HEK293T (cell line): ENCODE measurements at regions not wholly inside any gene's neighbourhood (a gene's known extent, or its start where the extent isn't known, plus 50 kb on each side); places are given as distances from the start of the nearest gene placed in this dataset.

Experiments
- ARNT ChIP-seq: fragments of 450-650 bp; IDR thresholded peaks from 2 replicates; pipeline ENCODE4 v1.6.1; 2017; ENCODE audit warnings: mild to moderate bottlenecking
- BHLHE40 ChIP-seq: fragments of 450-650 bp; IDR thresholded peaks from 2 replicates; pipeline ENCODE4 v1.6.1; 2016; ENCODE audit warnings: mild to moderate bottlenecking, moderate library complexity, borderline replicate concordance
- CTBP1 ChIP-seq: fragments of 450-650 bp; IDR thresholded peaks from 2 replicates; pipeline ENCODE4 v1.6.1; 2016; ENCODE audit warnings: borderline replicate concordance
- ELF4 ChIP-seq: fragments of 450-650 bp; IDR thresholded peaks from 2 replicates; pipeline ENCODE4 v1.6.1; 2017; ENCODE audit warnings: antibody characterized with exemption
- FOXA1 ChIP-seq: fragments of 450-650 bp; IDR thresholded peaks from 2 replicates; pipeline ENCODE4 v1.6.1; 2016; ENCODE audit warnings: mild to moderate bottlenecking
- FOXK2 ChIP-seq: fragments of 450-650 bp; IDR thresholded peaks from 2 replicates; pipeline ENCODE4 v1.6.1; 2016; ENCODE audit warnings: mild to moderate bottlenecking
- FOXM1 ChIP-seq: fragments of 450-650 bp; IDR thresholded peaks from 2 replicates; pipeline ENCODE4 v1.6.1; 2017; ENCODE audit warnings: mild to moderate bottlenecking, borderline replicate concordance
- HDGF ChIP-seq: fragments of 450-650 bp; IDR thresholded peaks from 2 replicates; pipeline ENCODE4 v1.6.1; 2017; ENCODE audit warnings: antibody characterized with exemption, borderline replicate concordance
- LEF1 ChIP-seq: fragments of 450-650 bp; IDR thresholded peaks from 2 replicates; pipeline ENCODE4 v1.6.1; 2017; ENCODE audit warnings: mild to moderate bottlenecking, borderline replicate concordance
- SP1 ChIP-seq: fragments of 450-650 bp; IDR thresholded peaks from 2 replicates; pipeline ENCODE4 v1.6.1; 2017
- SUZ12 ChIP-seq: fragments of 450-650 bp; IDR thresholded peaks from 2 replicates; pipeline ENCODE4 v1.6.1; 2016; ENCODE audit warnings: mild to moderate bottlenecking
- TARDBP ChIP-seq: fragments of 450-650 bp; IDR thresholded peaks from 2 replicates; pipeline ENCODE4 v1.6.1; 2016
- ZNF384 ChIP-seq: fragments of 450-650 bp; IDR thresholded peaks from 2 replicates; pipeline ENCODE4 v1.6.1; 2016
- TF ChIP-seq, protein P1 (sequence below): fragments of 450-650 bp; IDR thresholded peaks from 2 replicates; pipeline ENCODE4 v1.6.1; 2016

DNA sequence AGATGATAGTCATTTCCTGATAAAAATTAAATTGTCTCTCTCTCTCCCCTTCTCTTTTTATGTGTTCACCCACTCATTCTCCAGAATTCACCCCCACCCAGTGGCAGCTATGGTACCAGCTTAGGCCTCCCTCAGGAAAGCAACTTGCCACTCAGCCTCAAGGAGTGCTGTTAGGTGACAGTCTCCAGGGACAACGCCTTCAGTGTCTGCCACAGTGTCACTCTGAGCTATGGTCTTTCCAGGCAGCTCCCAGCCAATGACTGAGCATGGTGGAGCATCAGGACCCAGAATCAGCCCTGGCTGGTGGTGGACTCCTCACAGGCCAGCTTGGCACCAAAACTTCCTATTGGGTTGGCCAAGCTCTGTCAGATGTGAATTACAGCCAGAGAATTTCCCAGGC, 140.9 kb upstream of the PIK3R1 start:
- TF ChIP-seq SUZ12 = no peak
- TF ChIP-seq ELF4 = no peak
- no peak for TF ChIP-seq SP1
- TF ChIP-seq ZNF384 = no peak
- TF ChIP-seq BHLHE40 = no peak
- no peak for TF ChIP-seq FOXM1
- TF ChIP-seq TARDBP = no peak
- no peak for TF ChIP-seq HDGF
- TF ChIP-seq LEF1 = no peak
- no peak for TF ChIP-seq CTBP1
- TF ChIP-seq, protein P1, sequence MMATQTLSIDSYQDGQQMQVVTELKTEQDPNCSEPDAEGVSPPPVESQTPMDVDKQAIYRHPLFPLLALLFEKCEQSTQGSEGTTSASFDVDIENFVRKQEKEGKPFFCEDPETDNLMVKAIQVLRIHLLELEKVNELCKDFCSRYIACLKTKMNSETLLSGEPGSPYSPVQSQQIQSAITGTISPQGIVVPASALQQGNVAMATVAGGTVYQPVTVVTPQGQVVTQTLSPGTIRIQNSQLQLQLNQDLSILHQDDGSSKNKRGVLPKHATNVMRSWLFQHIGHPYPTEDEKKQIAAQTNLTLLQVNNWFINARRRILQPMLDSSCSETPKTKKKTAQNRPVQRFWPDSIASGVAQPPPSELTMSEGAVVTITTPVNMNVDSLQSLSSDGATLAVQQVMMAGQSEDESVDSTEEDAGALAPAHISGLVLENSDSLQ = no peak
- no peak for TF ChIP-seq FOXA1
- TF ChIP-seq ARNT = no peak
- no peak for TF ChIP-seq FOXK2
